ENCODE measurements at regions not wholly inside any gene's neighbourhood (a gene's known extent, or its start where the extent isn't known, plus 50 kb on each side); places are given as distances from the start of the nearest gene placed in this dataset.
"Not testable (repeated sequence)": the region's sequence is repeated elsewhere in the genome, so short reads cannot be mapped to it uniquely, and the experiment has no call there.

DNA sequence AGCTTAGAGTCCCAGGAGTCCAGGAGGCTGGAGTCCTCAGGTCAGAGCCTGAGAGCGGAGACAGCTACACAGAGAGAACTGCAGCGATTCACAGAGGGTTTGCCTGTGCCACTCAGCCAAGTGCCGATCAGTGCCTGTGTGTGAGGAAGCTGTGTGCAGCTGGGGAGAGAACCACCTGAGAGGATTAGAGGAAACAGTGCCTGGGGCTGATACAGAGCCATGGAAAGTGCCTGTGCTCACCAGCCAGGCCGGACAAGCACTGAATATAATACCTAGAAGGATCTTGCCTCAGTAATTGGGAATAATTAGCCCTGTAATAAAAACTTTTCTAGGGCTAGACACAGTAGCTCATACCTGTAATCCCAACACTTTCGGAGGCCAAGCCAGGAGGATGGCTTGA is 134.7 kb downstream of the ARHGAP11B start:
- TF ChIP-seq EZH2 (IDR thresholded peaks at IDR 0.05; ENCODE audit: borderline replicate concordance, low read depth, low read length, poor library complexity, severe bottlenecking) = not testable (repeated sequence)
- TF ChIP-seq, protein P1, sequence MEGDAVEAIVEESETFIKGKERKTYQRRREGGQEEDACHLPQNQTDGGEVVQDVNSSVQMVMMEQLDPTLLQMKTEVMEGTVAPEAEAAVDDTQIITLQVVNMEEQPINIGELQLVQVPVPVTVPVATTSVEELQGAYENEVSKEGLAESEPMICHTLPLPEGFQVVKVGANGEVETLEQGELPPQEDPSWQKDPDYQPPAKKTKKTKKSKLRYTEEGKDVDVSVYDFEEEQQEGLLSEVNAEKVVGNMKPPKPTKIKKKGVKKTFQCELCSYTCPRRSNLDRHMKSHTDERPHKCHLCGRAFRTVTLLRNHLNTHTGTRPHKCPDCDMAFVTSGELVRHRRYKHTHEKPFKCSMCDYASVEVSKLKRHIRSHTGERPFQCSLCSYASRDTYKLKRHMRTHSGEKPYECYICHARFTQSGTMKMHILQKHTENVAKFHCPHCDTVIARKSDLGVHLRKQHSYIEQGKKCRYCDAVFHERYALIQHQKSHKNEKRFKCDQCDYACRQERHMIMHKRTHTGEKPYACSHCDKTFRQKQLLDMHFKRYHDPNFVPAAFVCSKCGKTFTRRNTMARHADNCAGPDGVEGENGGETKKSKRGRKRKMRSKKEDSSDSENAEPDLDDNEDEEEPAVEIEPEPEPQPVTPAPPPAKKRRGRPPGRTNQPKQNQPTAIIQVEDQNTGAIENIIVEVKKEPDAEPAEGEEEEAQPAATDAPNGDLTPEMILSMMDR (conservative IDR thresholded peaks at IDR 0.05; ENCODE audit: low read depth, low read length) = not testable (repeated sequence)

All from A673 (cell line).